ENCODE measurements at regions not wholly inside any gene's neighbourhood (a gene's known extent, or its start where the extent isn't known, plus 50 kb on each side); places are given as distances from the start of the nearest gene placed in this dataset.

GRCh38 chr10:57535306-57535705, 732.4 kb downstream of the IPMK start:
- H3K27ac ChIP-seq, result no peak overlapping the region
- H3K4me2 ChIP-seq (ENCODE audit: unreplicated experiment), result no peak overlapping the region
- no peaks in the 10 kb centered on the region for H3K4me1 ChIP-seq (ENCODE audit: insufficient read depth)
- TF ChIP-seq EZH2 (IDR thresholded peaks at IDR 0.05; ENCODE audit: insufficient read depth, poor library complexity, severe bottlenecking), result no peak
- no peak for TF ChIP-seq EZH2phosphoT487 (IDR thresholded peaks at IDR 0.05; ENCODE audit: insufficient read depth, low read depth)
- H3F3A ChIP-seq (ENCODE audit: insufficient read depth), result no peaks in the 10 kb centered on the region
- 33 to 40% methylated on average over 3 of the region's 3 CpGs for WGBS, 2 experiments (ENCODE audit: low coverage in 1 of 2, low lambda C conversion rate in 2 of 2, missing lambda C conversion rate in 2 of 2)
- H3K27me3 ChIP-seq (replicated peaks; ENCODE audit: insufficient read depth), result no peaks in the 10 kb centered on the region
- H3K9me3 ChIP-seq (ENCODE audit: low read depth), result no peaks in the 10 kb centered on the region
- H4K20me1 ChIP-seq (ENCODE audit: insufficient read depth), result no peaks in the 10 kb centered on the region
- no peak overlapping the region for H3K9ac ChIP-seq
- no peak overlapping the region for H2AFZ ChIP-seq
- no peak for DNase-seq
- in situ Hi-C loops (cut with MboI), result no loop called here
- no peaks in the 10 kb centered on the region for H3K79me2 ChIP-seq (ENCODE audit: insufficient read depth)
- H3K36me3 ChIP-seq (ENCODE audit: low read depth), result no peaks in the 10 kb centered on the region
- no peaks in the 10 kb centered on the region for H3K9me2 ChIP-seq (ENCODE audit: insufficient read depth)
- H3K4me3 ChIP-seq, result no peak overlapping the region

GRCh38 chr10:57513637-57514036, 754.1 kb downstream of the IPMK start:
- in situ Hi-C loops (cut with MboI), result no loop called here
- H4K20me1 ChIP-seq (ENCODE audit: insufficient read depth), result no peaks in the 10 kb centered on the region
- H2AFZ ChIP-seq, result no peak overlapping the region
- no peaks in the 10 kb centered on the region for H3K4me1 ChIP-seq (ENCODE audit: insufficient read depth)
- no peak overlapping the region for H3K27ac ChIP-seq
- TF ChIP-seq EZH2phosphoT487 (IDR thresholded peaks at IDR 0.05; ENCODE audit: insufficient read depth, low read depth) (no peak), EZH2 (IDR thresholded peaks at IDR 0.05; ENCODE audit: insufficient read depth, poor library complexity, severe bottlenecking) (no peak)
- no peaks in the 10 kb centered on the region for H3K79me2 ChIP-seq (ENCODE audit: insufficient read depth)
- no peak overlapping the region for H3K4me2 ChIP-seq (ENCODE audit: unreplicated experiment)
- H3K27me3 ChIP-seq (replicated peaks; ENCODE audit: insufficient read depth), result no peaks in the 10 kb centered on the region
- H3F3A ChIP-seq (ENCODE audit: insufficient read depth), result no peaks in the 10 kb centered on the region
- no peak overlapping the region for H3K9ac ChIP-seq
- H3K4me3 ChIP-seq, result no peak overlapping the region
- 28 to 30% methylated on average over 9 of the region's 9 CpGs for WGBS, 2 experiments (ENCODE audit: low coverage in 1 of 2, low lambda C conversion rate in 2 of 2, missing lambda C conversion rate in 2 of 2)
- no peaks in the 10 kb centered on the region for H3K9me2 ChIP-seq (ENCODE audit: insufficient read depth)
- H3K36me3 ChIP-seq (ENCODE audit: low read depth), result no peaks in the 10 kb centered on the region
- no peak for DNase-seq
- H3K9me3 ChIP-seq (ENCODE audit: low read depth), result no peaks in the 10 kb centered on the region

GRCh38 chr10:57507788-57508187, 759.9 kb downstream of the IPMK start:
- no peak overlapping the region for H2AFZ ChIP-seq
- no peak overlapping the region for H3K4me2 ChIP-seq (ENCODE audit: unreplicated experiment)
- no peaks in the 10 kb centered on the region for H4K20me1 ChIP-seq (ENCODE audit: insufficient read depth)
- H3K27ac ChIP-seq, result no peak overlapping the region
- no peaks in the 10 kb centered on the region for H3K79me2 ChIP-seq (ENCODE audit: insufficient read depth)
- H3K4me3 ChIP-seq, result no peak overlapping the region
- DNase-seq, result no peak
- in situ Hi-C loops (cut with MboI), result no loop called here
- H3K27me3 ChIP-seq (replicated peaks; ENCODE audit: insufficient read depth), result no peaks in the 10 kb centered on the region
- H3K9me2 ChIP-seq (ENCODE audit: insufficient read depth), result no peaks in the 10 kb centered on the region
- H3K4me1 ChIP-seq (ENCODE audit: insufficient read depth), result no peaks in the 10 kb centered on the region
- H3K36me3 ChIP-seq (ENCODE audit: low read depth), result no peaks in the 10 kb centered on the region
- H3K9ac ChIP-seq, result no peak overlapping the region
- H3K9me3 ChIP-seq (ENCODE audit: low read depth), result no peaks in the 10 kb centered on the region
- H3F3A ChIP-seq (ENCODE audit: insufficient read depth), result no peaks in the 10 kb centered on the region
- WGBS, 2 experiments (ENCODE audit: low coverage in 1 of 2, low lambda C conversion rate in 2 of 2, missing lambda C conversion rate in 2 of 2), result 28 to 29% methylated on average over 5 of the region's 5 CpGs
- TF ChIP-seq EZH2phosphoT487 (IDR thresholded peaks at IDR 0.05; ENCODE audit: insufficient read depth, low read depth) (no peak), EZH2 (IDR thresholded peaks at IDR 0.05; ENCODE audit: insufficient read depth, poor library complexity, severe bottlenecking) (no peak)

GRCh38 chr10:57506414-57507094, 761.1 kb downstream of the IPMK start:
- no peak for DNase-seq
- H3K4me1 ChIP-seq (ENCODE audit: insufficient read depth), result no peaks in the 10 kb centered on the region
- H3K79me2 ChIP-seq (ENCODE audit: insufficient read depth), result no peaks in the 10 kb centered on the region
- in situ Hi-C loops (cut with MboI), result no loop called here
- no peak overlapping the region for H3K9ac ChIP-seq
- H3K4me2 ChIP-seq (ENCODE audit: unreplicated experiment), result no peak overlapping the region
- TF ChIP-seq EZH2phosphoT487 (IDR thresholded peaks at IDR 0.05; ENCODE audit: insufficient read depth, low read depth) (no peak), EZH2 (IDR thresholded peaks at IDR 0.05; ENCODE audit: insufficient read depth, poor library complexity, severe bottlenecking) (no peak)
- no peaks in the 10 kb centered on the region for H4K20me1 ChIP-seq (ENCODE audit: insufficient read depth)
- H3K4me3 ChIP-seq, result no peak overlapping the region
- H2AFZ ChIP-seq, result no peak overlapping the region
- H3F3A ChIP-seq (ENCODE audit: insufficient read depth), result no peaks in the 10 kb centered on the region
- H3K36me3 ChIP-seq (ENCODE audit: low read depth), result no peaks in the 10 kb centered on the region
- no peaks in the 10 kb centered on the region for H3K27me3 ChIP-seq (replicated peaks; ENCODE audit: insufficient read depth)
- H3K9me3 ChIP-seq (ENCODE audit: low read depth), result no peaks in the 10 kb centered on the region
- 32 to 33% methylated on average over 10 of the region's 10 CpGs for WGBS, 2 experiments (ENCODE audit: low coverage in 1 of 2, low lambda C conversion rate in 2 of 2, missing lambda C conversion rate in 2 of 2)
- no peak overlapping the region for H3K27ac ChIP-seq
- H3K9me2 ChIP-seq (ENCODE audit: insufficient read depth), result no peaks in the 10 kb centered on the region
